GM18505 (cell line): ENCODE measurements at regions not wholly inside any gene's neighbourhood (a gene's known extent, or its start where the extent isn't known, plus 50 kb on each side); places are given as distances from the start of the nearest gene placed in this dataset.

Source experiments
- ATAC-seq: cut with Tn5 transposase; IDR thresholded peaks from one replicate; pipeline ENCODE4 v1.9.1; 2021; ENCODE audit not compliant: unreplicated experiment
- POLR2A ChIP-seq: IDR thresholded peaks from 4 replicates; pipeline ENCODE4 v1.6.1; 2011; ENCODE audit warnings: borderline replicate concordance; ENCODE audit not compliant: insufficient read depth, insufficient read length; ENCODE audit errors: extremely low read depth

- no peak for TF ChIP-seq POLR2A
- ATAC-seq: no peak
Measured at GRCh38 chr13:76527041-76527440, 359.2 kb downstream of the KCTD12 start.

GRCh38 chr13:76523740-76524340, 362.4 kb downstream of the KCTD12 start:
- TF ChIP-seq POLR2A: no peak
- ATAC-seq: peak; percentile 88

- no peak for ATAC-seq
- TF ChIP-seq POLR2A: no peak
Measured at GRCh38 chr13:76522083-76522755, 364.0 kb downstream of the KCTD12 start.

- no peak for TF ChIP-seq POLR2A
- ATAC-seq: no peak
Measured at GRCh38 chr13:76519685-76520084, 366.5 kb downstream of the KCTD12 start.

- ATAC-seq: no peak
- no peak for TF ChIP-seq POLR2A
Measured at GRCh38 chr13:76516586-76516985, 369.6 kb downstream of the KCTD12 start.

- TF ChIP-seq POLR2A: no peak
- ATAC-seq: no peak
Measured at GRCh38 chr13:76516013-76516412, 370.2 kb downstream of the KCTD12 start.

- no peak for TF ChIP-seq POLR2A
- no peak for ATAC-seq
Measured at GRCh38 chr13:76512721-76513145, 373.5 kb downstream of the KCTD12 start.

GRCh38 chr13:76505437-76505836, 380.8 kb downstream of the KCTD12 start:
- TF ChIP-seq POLR2A: no peak
- ATAC-seq: no peak

GRCh38 chr13:76503766-76504165, 382.4 kb downstream of the KCTD12 start:
- no peak for ATAC-seq
- TF ChIP-seq POLR2A: no peak

- ATAC-seq: no peak
- no peak for TF ChIP-seq POLR2A
Measured at GRCh38 chr13:76503291-76503690, 382.9 kb downstream of the KCTD12 start.

- no peak for TF ChIP-seq POLR2A
- ATAC-seq: no peak
Measured at GRCh38 chr13:76500894-76501293, 385.3 kb downstream of the KCTD12 start.

GRCh38 chr13:76499891-76500290, 386.3 kb downstream of the KCTD12 start:
- ATAC-seq: no peak
- no peak for TF ChIP-seq POLR2A

GRCh38 chr13:76489274-76489673, 396.9 kb downstream of the KCTD12 start:
- no peak for ATAC-seq
- no peak for TF ChIP-seq POLR2A

GRCh38 chr13:76481738-76482137, 404.5 kb downstream of the KCTD12 start:
- no peak for ATAC-seq
- TF ChIP-seq POLR2A: no peak
